Gastrocnemius medialis (tissue), 4 donors: ENCODE measurements at regions not wholly inside any gene's neighbourhood (a gene's known extent, or its start where the extent isn't known, plus 50 kb on each side); places are given as distances from the start of the nearest gene placed in this dataset.

Experiments used
- POLR2A ChIP-seq, 2 donors: fragments of 450-650 bp; IDR thresholded peaks; one replicate each; pipeline ENCODE4 v1.6.1; 2017; ENCODE audit warnings: antibody characterized with exemption in 2 of 2, mild to moderate bottlenecking in 2 of 2, moderate library complexity in 2 of 2
- TF ChIP-seq, protein P1 (sequence below), 5 experiments: fragments of 450-650 bp in 3 of 5; fragments of 200-600 bp in 2 of 5; sonication (generic) in 2 of 5; IDR thresholded peaks in 4 of 5; conservative IDR thresholded peaks in 1 of 5; 1 replicate in 4 of 5; 2 replicates in 1 of 5; pipeline ENCODE4 v1.5.1; 2016 to 2019; ENCODE audit warnings: antibody characterized with exemption in 5 of 5, mild to moderate bottlenecking in 3 of 5, moderate library complexity in 3 of 5

DNA sequence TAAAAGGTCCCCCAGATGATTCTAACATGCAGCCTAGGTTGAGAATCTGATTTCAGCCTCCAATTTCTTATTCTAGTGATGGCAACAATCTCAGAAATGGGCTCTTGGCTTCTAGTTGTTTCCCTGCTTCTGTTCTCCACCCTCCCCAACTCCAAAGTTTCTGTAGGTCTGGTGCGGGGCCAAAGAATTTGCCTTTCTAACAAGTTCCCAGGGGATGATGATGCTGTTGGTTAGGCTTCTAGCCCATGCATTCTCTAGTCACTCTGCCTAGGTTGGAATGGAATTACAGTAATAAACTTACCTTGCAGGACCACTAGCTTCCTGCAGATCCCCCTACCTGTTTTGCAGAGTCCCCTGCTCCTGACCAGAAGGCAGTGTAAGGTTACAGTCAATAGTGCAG is 103.2 kb upstream of the PPP2R3A start:
- TF ChIP-seq, protein P1, sequence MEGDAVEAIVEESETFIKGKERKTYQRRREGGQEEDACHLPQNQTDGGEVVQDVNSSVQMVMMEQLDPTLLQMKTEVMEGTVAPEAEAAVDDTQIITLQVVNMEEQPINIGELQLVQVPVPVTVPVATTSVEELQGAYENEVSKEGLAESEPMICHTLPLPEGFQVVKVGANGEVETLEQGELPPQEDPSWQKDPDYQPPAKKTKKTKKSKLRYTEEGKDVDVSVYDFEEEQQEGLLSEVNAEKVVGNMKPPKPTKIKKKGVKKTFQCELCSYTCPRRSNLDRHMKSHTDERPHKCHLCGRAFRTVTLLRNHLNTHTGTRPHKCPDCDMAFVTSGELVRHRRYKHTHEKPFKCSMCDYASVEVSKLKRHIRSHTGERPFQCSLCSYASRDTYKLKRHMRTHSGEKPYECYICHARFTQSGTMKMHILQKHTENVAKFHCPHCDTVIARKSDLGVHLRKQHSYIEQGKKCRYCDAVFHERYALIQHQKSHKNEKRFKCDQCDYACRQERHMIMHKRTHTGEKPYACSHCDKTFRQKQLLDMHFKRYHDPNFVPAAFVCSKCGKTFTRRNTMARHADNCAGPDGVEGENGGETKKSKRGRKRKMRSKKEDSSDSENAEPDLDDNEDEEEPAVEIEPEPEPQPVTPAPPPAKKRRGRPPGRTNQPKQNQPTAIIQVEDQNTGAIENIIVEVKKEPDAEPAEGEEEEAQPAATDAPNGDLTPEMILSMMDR (IDR thresholded peaks at IDR 0.05 in 4 of 5, conservative IDR thresholded peaks at IDR 0.05 in 1 of 5) = no peak
- no peak for TF ChIP-seq POLR2A (IDR thresholded peaks at IDR 0.05)
